K562 (cell line): ENCODE measurements at regions not wholly inside any gene's neighbourhood (a gene's known extent, or its start where the extent isn't known, plus 50 kb on each side); places are given as distances from the start of the nearest gene placed in this dataset.

Source experiments
- FOXM1 ChIP-seq, 2 experiments: fragments of 450-650 bp in 1 of 2; sonication (generic) in 1 of 2; formaldehyde crosslinking in 1 of 2; IDR thresholded peaks; 2 replicates each; pipeline versions ENCODE4 v1.6.1 to v1.9.0; 2017 to 2022; ENCODE audit warnings: low read depth in 2 of 2, mild to moderate bottlenecking in 2 of 2, missing genetic modification reagents in 1 of 2, moderate library complexity in 1 of 2
- MAFF ChIP-seq: IDR thresholded peaks from 2 replicates; pipeline ENCODE4 v1.6.1; 2012; ENCODE audit warnings: low read length, improper control_type of control experiment
- NRF1 ChIP-seq, 2 experiments: fragments of 450-650 bp; IDR thresholded peaks in 1 of 2; conservative IDR thresholded peaks in 1 of 2; 2 replicates each; pipeline ENCODE4 v1.6.1; 2014; ENCODE audit warnings: mild to moderate bottlenecking in 2 of 2
- SETDB1 ChIP-seq: IDR thresholded peaks from one replicate; pipeline ENCODE4 v1.6.1; 2012; ENCODE audit warnings: low read length, control low read depth, inconsistent platforms
- TF ChIP-seq, protein P1 (sequence below): sonication (generic); IDR thresholded peaks from 2 replicates; pipeline ENCODE4 v1.6.1; 2016
- TF ChIP-seq, protein P2 (sequence below), 2 experiments: fragments of 450-650 bp; IDR thresholded peaks; 2 replicates each; pipeline ENCODE4 v1.6.1; 2016; ENCODE audit warnings: mild to moderate bottlenecking in 2 of 2, borderline replicate concordance in 1 of 2, low read depth in 1 of 2, moderate library complexity in 1 of 2
- TF ChIP-seq, protein P3 (sequence below), 2 experiments: fragments of 450-650 bp; IDR thresholded peaks; 2 replicates each; pipeline ENCODE4 v1.6.1; 2016

- no peak for TF ChIP-seq MAFF
- no peak for TF ChIP-seq FOXM1 (IDR thresholded peaks at IDR 0.05; ENCODE audit: low read depth)
- no peak for TF ChIP-seq FOXM1 (CRISPR knock-in tag; IDR thresholded peaks at IDR 0.05; ENCODE audit: low read depth)
- TF ChIP-seq, protein P1, sequence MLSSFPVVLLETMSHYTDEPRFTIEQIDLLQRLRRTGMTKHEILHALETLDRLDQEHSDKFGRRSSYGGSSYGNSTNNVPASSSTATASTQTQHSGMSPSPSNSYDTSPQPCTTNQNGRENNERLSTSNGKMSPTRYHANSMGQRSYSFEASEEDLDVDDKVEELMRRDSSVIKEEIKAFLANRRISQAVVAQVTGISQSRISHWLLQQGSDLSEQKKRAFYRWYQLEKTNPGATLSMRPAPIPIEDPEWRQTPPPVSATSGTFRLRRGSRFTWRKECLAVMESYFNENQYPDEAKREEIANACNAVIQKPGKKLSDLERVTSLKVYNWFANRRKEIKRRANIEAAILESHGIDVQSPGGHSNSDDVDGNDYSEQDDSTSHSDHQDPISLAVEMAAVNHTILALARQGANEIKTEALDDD, result no peak
- no peak for TF ChIP-seq NRF1 (conservative IDR thresholded peaks at IDR 0.05 in 1 of 2, IDR thresholded peaks at IDR 0.05 in 1 of 2)
- TF ChIP-seq, protein P2, sequence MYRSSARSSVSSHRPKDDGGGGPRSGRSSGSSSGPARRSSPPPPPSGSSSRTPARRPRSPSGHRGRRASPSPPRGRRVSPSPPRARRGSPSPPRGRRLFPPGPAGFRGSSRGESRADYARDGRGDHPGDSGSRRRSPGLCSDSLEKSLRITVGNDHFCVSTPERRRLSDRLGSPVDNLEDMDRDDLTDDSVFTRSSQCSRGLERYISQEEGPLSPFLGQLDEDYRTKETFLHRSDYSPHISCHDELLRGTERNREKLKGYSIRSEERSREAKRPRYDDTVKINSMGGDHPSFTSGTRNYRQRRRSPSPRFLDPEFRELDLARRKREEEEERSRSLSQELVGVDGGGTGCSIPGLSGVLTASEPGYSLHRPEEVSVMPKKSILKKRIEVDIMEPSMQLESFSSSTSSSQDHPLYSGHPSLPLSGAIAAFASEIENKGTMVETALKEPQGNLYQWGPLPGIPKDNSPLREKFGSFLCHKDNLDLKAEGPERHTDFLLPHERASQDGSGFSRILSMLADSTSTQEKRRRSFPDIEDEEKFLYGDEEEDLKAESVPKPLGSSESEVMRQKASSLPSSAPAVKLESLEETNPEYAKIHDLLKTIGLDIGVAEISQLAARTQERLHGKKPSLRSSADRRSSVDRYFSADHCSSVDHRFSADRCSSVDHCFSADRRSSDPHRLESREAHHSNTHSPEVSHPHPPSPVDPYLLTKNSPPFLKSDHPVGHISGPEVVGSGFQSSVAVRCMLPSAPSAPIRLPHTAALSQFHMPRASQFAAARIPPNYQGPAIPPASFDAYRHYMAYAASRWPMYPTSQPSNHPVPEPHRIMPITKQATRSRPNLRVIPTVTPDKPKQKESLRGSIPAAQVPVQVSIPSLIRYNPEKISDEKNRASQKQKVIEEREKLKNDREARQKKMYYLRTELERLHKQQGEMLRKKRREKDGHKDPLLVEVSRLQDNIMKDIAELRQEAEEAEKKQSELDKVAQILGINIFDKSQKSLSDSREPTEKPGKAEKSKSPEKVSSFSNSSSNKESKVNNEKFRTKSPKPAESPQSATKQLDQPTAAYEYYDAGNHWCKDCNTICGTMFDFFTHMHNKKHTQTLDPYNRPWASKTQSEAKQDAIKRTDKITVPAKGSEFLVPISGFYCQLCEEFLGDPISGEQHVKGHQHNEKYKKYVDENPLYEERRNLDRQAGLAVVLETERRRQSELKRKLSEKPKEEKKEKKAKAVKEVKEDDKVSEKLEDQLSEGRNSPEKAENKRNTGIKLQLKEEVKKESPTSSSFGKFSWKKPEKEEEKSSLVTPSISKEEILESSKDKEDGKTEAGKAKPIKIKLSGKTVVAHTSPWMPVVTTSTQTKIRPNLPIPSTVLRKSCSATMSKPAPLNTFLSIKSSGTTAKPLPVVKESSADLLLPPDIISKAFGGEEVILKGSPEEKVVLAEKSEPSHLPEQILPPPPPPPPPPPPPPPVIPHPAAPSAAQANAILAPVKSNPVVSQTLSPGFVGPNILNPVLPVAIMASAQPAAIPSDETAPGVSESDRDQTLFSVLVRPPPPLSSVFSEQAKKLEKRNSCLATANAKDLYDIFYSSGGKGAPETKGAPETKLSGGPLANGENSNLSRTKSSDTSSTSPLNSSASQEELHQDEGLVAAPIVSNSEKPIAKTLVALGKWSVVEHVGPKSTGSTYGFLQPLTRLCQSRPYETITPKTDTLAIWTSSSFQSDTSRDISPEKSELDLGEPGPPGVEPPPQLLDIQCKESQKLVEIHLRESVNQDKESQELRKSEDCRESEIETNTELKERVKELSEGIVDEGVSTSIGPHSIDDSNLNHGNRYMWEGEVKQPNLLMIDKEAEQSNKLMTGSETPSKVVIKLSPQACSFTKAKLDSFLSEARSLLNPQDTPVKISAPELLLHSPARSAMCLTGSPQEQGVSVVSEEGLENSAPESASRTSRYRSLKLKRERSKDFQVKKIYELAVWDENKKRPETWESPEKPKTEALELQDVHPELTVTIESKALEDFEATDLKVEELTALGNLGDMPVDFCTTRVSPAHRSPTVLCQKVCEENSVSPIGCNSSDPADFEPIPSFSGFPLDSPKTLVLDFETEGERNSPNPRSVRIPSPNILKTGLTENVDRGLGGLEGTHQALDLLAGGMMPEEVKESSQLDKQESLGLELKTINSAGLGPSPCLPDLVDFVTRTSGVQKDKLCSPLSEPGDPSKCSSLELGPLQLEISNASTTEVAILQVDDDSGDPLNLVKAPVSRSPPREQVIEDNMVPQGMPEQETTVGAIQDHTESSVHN (IDR thresholded peaks at IDR 0.05; ENCODE audit: borderline replicate concordance in 1 of 2, low read depth in 1 of 2), result no peak
- TF ChIP-seq, protein P3, sequence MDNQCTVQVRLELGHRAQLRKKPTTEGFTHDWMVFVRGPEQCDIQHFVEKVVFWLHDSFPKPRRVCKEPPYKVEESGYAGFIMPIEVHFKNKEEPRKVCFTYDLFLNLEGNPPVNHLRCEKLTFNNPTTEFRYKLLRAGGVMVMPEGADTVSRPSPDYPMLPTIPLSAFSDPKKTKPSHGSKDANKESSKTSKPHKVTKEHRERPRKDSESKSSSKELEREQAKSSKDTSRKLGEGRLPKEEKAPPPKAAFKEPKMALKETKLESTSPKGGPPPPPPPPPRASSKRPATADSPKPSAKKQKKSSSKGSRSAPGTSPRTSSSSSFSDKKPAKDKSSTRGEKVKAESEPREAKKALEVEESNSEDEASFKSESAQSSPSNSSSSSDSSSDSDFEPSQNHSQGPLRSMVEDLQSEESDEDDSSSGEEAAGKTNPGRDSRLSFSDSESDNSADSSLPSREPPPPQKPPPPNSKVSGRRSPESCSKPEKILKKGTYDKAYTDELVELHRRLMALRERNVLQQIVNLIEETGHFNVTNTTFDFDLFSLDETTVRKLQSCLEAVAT (IDR thresholded peaks at IDR 0.05), result no peak
- no peak for TF ChIP-seq SETDB1
These were observed 737.8 kb upstream of the CELF2 start for GRCh38 chr10:10279906-10280305.
